NAMALWA (cell line): ENCODE measurements at regions not wholly inside any gene's neighbourhood (a gene's known extent, or its start where the extent isn't known, plus 50 kb on each side); places are given as distances from the start of the nearest gene placed in this dataset.
A peak's percentile ranks its signal among the peaks of the same experiment; 100 is the strongest.
"Not testable (repeated sequence)": the region's sequence is repeated elsewhere in the genome, so short reads cannot be mapped to it uniquely, and the experiment has no call there.

Experiments
- DNase-seq: peaks from one replicate; pipeline ENCODE4 v3.0.0-alpha.2; 2015; ENCODE audit warnings: low spot score

DNA sequence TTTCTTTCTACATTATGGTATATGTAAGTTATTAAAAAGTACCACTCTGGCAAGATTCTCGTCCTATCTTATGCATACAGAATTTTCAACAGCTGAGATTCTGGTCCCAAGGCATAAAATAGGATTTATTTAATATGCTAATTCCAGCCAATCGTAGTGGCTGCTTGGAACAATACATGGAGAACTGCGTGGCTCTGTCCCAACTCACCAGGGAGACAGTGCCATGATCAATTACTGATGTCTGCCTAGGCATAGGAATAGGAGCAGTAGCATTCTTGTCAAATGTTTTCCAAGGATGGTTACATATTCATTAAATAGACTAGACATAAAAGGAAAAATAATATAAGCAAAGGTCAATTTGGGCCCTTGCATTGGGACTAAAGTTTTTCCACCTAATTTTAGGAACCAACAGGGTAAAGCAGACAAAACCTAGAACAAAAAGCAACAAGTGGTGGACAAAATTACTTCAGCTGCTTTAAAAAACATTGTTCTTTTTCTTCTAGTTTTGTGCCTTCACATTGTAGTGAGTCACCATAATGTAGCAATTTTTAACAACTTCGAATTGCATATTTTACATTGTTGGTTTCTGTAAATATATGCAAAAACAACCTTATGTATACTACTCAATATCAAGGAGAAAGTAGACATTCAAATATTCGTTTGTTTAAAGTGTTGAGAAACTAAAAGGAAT lies 232.8 kb upstream of the ATP5MC3 start:
- DNase-seq, result no peak

DNA sequence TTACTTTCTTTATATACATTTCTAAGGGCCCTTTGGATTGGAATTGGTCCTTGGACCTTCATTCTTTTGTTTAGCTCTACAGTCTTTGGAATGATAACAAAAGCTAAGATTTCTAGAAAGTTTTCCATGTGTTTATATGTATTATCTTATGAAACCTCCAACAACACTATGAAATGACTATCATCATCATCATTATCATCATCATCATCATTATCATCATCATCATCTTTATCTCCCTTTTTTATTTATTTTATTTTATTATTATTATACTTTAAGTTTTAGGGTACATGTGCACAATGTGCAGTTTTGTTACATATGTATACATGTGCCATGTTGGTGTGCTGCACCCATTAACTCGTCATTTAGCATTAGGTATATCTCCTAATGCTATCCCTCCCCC lies 229.4 kb upstream of the ATP5MC3 start:
- not testable (repeated sequence) for DNase-seq

DNA sequence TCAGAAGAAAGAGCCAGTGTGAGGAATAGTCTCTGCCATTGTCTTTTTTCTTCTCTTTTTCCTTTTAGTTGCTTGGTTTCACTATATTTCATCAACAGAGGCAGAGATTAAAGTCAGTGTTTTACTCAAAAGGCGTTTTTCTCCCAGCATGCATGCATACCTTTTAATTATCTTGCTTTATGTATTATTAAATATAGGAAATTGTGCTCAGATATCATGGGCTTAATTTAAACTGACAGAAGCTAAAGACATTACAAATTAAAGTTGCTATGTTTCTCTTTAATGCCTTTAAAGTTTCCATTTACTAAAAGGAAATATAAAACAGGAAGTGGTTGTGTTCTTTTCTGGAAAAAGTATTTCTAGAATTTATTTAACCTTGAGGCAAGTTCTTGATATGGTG lies 223.3 kb upstream of the ATP5MC3 start:
- no peak for DNase-seq

DNA sequence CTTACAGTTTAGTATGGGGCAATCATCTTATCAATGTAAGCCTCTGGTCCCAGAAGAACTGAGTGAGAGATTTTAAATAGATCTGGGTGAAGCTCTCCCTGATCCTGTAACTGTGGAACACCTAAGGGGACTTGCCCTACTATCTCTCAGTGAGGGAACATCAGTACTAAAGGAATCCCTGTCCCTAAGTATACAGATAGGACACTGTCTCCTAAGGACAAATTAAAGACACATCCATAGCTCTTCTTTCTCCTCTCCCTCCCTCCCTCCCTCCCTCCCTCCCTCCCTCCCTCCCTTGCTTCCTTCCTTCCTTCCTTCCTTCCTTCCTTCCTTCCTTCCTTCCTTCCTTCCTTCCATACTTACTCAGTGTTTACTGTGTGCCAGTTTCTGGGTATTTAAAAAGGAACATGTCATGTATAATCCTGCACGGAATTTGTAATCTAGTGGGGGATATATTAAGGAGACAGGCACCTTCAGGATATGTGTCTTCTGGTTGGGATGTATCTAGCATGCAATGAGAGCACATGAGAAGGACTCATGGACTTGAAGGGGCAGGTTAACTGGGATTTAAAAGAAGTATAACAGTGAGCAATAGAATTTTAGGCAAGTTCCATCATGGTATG lies 222.2 kb upstream of the ATP5MC3 start:
- no peak for DNase-seq

DNA sequence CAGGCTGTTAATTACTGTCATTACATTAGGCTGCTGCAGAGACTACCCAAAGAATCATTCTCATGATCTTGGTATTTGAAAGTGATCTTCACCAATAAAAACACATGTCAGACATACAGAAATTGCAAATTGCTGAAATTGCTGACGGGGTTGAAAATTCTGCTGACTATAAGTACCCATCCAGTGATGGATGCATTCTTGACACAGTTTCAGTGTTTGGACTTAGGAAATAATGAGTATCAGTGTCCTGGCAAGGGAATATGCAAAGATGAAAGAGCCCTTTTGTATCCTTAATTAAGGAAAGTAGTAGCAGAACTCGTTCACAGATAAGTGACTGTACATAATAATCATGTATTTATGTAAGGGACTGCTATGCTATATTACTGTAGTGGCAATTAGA lies 221.1 kb upstream of the ATP5MC3 start:
- no peak for DNase-seq

DNA sequence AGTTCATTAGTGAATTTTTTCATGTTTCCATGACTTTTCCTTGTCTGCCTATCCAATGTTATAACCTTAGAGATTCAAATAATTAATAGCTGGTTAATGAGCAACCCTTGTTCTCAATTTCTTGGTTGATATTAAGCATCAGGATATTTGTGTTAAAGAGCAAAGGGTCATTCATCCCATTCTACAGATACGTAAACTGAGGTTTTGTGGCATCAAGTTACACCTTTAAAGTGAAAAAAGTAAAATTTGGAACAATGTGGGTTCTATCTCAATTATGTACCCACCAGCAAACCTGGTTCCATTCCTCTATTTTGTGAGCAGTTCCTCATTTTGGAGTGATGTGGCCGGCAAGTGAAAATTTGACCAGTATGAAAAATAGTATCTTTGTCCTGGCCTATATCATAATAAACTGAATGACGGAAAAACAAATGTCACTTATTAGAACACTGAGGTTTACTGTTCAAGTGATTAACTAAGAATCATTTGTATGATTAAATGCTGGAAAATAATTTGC lies 220.5 kb upstream of the ATP5MC3 start:
- DNase-seq, result no peak

DNA sequence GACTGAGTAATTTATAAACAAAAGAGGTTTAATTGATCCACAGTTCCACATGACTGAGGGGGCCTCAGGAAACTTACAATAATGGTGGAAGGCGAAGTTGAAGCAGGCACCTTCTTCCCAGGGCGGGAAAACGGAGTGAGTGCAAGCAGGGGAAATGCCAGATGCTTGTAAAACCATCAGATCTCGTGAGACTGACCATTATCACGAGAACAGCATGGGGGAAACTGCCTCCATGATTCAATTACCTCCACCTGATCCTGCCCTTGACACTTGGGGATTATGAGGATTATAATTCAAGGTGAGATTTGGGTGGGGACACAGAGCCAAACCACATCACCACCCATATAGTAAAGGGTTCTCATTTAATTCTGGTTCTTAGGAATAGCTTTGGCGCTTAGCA lies 219.5 kb upstream of the ATP5MC3 start:
- no peak for DNase-seq

DNA sequence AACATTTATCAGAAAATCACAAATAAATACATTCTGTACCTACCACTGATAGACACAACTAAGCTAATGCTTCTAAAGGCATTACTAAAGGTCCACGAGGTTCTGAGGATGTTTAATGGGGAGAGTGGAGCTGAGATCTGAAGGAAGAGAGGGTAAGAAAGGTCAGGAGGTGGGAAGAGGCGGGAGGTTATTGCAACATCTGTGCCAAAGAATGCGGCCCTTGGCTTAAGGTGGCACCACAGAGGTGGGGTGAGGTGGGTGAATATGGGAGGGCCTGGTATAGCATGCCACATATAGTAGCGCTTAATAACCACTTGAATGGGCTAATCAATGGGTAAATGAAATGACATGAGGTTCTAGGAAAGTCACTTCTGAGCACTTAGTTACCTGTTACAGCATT lies 217.8 kb upstream of the ATP5MC3 start:
- no peak for DNase-seq

DNA sequence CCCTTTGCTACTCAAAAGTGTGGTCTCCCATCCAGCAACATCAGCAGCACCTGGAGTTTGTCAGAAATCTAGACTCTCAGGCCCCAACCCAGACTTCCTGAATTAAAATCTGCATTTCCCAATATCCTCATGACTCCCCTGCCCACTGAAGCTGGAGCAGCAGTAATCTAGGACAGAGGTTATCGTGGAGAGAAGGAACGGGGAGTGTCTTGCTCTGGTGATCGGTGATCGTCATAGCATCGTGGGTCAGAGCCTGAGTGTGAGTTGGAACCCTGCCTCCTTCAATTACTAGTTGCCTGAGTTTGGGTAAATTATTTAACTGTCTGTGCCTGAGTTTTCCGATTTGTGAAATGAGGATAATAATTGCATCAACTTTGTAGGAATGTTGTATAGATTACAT lies 217.3 kb upstream of the ATP5MC3 start:
- no peak for DNase-seq

DNA sequence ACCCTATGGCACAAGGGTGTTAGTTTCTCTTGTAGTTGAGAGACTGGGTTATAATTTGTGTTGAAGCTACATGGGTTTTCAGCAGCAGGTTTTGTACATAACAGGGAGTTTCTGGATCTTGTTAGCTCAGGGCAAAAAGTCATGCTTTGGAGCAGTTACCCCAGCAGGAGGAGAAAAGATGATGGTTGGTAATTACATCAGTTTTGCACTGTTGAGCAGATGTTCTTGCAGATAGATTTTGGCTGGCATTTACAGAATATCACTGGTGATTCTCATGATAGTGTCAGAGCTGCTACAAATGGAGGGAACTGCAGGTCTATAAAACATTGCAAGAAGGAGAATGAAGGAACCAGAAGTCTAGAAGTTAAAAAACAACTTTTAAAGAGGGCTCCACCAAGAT lies 215.2 kb upstream of the ATP5MC3 start:
- no peak for DNase-seq

DNA sequence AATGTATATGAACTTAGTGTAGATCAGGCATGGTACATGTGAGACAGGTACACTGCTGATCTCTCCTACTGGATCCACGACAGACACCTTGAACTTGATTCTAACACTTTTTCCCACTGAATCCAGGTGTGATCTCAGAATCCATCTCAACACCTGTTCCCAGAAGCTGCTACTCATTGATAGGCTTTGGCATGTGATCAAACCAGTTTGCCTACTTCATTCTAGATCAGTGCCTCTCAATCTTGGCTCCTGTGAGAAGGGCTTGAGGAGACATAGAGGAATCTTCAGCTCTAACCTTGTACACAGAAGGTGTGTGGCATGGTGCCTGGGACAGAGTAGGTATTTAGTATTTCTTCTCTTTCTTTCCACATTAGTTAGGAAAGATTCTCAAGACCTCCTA lies 212.3 kb upstream of the ATP5MC3 start:
- DNase-seq, result no peak

DNA sequence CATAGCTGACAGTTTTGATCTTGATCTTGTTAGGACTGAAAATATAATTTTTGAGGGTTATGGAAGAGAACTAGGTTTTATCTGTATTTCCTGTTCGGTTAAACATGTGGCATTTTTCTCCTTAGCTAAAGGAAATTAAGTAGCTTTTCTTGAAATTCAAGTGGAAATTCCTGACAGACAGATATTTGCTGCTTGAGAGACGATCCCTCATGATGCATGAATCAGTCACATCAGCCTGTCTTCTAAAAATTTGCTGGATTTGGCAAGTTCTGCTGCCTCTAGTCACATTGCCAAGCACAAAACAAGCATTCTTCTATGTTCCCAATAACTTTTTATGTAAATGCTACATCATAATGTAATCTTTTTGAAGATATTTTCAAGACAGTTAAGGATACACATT lies 201.8 kb upstream of the ATP5MC3 start:
- DNase-seq, result no peak

DNA sequence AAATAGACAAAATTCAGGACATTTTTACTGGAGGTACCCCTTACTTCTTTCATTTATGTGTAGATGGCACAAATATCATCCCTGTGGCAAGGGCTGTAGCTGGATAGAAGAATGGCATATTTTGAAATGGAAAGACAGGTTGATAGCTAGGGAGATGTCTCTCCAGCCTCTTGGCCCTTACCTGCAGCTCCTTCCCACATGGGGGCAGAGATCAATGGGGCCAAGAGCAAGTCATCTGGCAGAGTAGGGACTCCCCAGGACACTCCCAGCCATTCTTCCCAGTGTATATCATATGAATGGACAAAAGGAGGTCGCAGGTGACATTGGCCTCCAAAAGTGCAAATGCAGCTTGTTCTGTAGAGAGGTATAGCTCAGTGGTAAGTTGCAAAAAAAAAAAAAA lies 192.2 kb upstream of the ATP5MC3 start:
- DNase-seq, result no peak

DNA sequence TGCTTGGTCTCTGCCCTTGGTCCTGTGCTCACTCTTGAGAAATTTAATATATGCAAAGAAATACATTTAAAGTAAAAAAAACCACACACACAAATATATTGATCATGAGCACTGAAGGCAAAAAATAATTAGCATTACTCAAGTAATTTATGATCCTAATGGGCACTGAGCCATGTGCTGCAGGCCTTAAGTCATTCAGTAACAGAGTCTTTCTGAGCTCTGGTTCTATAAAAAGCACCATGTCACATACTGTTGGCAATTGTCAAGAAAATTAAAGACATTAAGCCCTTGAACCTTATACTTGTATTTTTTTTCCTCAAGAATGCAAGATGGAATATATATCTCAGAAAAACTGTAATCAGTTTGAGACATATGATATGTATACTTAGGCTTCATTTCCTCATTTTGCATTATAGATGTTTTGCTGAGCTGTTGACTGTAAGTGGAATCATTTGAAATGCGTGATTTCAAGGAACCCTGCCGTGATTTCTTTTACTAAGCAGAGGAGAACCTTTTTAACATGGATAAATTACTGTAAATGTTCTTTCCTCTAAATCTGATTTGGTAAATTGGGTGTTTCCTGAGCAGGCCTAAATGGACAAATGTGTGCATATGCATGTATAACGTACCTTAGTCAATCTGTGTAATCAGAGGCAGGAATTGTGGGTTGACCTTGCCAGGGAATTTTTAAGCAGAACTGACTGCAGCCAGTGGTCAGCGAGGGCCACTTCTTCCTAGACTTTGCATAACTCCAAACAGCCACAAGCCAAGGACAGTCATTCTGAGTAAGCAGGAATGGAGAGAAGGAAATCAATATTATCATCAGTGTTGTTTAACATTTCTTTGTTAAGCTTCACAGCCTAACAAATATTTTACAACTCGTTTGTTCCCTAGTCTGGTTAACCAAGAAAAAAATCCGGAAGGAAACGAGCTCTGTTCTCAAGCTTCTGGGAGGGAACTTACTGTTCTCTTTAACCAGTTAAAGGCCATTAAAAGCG lies 191.5 kb upstream of the ATP5MC3 start:
- DNase-seq, result no peak

DNA sequence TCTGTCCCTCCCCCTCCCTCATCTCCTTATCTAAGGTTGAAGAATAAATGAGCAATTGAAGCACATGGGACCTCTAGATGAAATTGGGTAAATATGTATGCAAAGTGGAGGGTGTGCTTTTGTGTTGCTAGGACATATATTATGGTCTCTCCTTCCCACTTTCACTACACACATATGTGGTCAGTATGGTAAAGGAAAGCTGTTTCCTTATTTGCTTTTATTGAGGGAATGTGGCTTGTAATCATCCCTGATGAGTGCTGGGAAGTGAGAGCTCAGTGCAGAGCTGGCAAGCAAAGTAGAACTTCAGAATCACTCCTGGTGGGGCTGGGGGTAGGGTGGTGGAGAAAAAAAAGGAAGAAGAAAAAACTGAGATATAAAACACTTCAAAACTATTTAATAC lies 189.9 kb upstream of the ATP5MC3 start:
- DNase-seq, result no peak

DNA sequence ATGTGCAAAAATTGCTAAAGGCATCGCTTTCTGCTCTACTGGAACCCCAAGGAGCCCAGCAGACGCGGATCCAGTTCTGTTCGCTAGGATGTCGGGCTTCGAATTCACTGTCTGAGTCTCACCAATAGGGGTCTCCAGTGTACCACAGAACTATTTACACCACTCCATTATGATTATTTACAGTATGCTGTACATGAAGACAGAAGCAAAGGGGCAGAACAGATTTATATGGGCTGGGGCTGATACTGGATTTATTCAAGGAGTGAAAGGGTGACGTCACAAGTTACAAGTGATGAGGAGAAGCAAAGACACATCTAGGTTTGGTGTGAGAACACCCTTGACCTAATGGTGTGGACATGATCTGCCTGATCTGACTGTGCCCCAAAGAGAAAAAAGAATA lies 185.3 kb upstream of the ATP5MC3 start:
- peak; percentile 74 for DNase-seq

DNA sequence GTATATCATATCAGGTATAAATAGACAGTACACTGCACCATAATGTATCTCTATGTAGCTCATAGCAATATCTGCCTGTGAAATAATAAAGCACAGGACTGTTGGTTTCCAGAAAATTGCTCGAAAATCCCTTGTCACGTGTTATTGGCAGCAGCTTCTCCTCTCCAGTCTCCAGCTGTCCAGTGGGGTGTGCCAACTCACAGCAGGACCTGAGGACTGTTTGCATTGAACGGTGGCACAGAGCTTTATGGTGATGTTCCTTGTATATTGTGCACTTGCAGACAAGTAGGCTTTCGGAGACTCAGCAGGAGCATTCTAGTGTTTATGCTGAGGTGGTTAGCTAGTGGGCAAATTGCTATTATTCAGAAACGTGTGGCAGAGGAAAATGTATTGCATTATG lies 182.2 kb upstream of the ATP5MC3 start:
- no peak for DNase-seq

DNA sequence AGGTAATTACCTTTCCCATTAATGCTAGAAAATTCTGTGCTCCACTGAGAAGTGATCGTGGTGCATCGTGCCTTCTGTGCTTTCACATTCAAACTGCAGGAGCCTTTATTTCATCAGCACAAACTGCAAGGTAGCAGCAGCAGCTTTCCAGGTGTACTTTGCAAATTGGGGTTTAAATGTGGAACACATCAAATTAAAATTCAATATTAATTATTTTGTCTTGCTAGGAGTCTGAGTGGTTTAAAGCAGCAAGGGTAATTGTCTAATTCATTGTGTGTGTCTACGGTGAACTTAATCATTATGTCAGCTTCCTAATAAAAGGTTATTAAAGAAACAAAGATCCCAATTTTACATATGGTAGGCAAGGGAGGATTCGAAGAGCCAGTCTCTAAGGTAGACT lies 180.8 kb upstream of the ATP5MC3 start:
- no peak for DNase-seq

DNA sequence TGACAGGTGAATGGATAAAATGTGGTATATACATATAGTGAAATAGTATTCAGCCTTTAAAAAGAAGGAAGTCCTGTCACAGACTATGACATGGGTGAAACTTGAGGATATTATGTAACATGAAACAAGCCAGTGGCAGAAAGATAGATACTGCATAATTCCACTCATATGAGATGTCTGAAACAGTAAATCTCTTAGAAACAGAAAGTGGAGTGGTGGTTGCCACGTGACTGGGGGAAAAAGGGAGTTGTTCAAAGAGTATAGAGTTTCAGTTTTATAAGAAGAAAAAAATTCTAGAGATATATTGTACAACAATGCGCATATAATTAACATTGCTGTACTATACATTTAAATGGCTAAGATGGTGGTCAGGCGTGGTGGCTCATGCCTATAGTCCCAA lies 178.2 kb upstream of the ATP5MC3 start:
- DNase-seq, result no peak

DNA sequence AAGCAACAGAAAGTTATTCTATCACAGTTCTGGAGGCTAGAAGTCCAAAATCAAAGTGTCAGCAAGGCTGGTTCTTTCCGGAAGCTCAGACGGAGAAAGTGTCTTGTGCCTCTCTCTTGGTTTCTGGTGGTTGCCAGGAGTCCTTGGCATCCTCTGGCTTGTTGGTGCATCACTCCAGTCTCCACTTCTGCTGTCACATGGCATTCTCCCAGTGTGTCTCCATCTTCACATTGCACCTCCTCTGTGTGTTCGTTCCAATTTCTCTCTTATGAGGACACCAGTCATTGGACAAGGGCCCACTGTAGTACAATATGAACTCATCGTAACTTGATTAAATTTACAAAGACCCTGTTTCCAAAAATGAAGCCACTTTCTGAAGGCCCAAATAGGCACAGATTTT lies 175.4 kb upstream of the ATP5MC3 start:
- no peak for DNase-seq

DNA sequence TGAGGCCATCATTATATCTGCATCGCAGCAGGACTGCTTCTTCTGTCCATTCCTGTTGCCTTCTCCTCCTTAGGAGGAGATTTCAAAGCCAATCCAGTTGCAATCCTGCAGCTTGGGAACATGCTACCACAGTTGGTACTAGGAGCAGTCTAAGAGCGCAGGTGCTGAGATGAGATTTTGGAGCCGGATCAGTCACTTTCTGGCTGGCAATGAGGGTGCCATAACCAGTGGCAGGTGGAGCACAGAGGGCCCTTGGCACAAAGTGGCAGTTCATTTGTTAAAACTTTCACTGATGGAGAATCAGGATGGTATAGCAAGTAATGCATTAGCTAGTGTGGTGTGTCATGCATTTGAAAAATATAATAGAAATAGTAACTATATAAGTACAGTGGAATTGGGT lies 173.7 kb upstream of the ATP5MC3 start:
- DNase-seq, result no peak

DNA sequence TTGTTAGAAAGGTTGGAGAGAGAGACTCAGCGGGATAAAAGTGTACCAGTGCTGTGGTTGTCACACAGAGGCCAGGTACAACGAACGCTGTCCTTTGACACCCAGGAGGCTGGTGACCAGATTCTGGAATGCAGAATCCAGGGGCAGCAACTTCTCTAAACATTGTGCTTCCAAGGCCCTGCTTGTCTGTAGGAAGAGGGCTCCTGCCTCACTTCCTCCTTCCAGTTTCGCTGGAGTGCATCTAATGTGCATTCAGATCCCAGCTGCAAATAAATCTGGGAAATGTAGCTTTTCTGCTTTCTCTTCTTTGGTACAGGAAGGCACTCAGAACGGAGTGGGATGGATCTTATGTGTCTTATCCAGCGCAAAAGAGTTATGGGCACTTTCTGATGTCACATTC lies 171.8 kb upstream of the ATP5MC3 start:
- DNase-seq, result no peak

DNA sequence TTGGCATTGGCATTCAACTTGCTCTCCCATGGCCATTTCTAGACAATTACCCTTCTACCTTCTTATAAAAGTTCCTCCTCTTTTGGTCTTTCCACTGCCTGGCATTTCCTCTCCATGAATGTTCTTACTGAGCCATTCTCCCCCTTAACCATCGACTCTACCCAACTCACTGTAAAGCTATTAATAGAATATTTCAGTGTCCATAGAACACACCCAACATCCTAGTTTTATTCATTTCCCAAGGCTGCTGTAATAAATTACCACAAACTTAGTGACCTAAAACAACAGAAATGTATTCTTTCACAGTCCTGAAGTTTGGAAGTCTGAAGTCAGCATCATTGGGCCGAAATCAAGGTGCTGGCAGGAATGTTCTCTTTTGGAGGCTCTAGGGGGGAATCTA lies 170.0 kb upstream of the ATP5MC3 start:
- DNase-seq, result no peak
